D721Med (cell line): ENCODE measurements at regions not wholly inside any gene's neighbourhood (a gene's known extent, or its start where the extent isn't known, plus 50 kb on each side); places are given as distances from the start of the nearest gene placed in this dataset.

ENCODE experiments used
- DNase-seq: peaks from one replicate; pipeline ENCODE4 v3.0.0; 2011; ENCODE audit warnings: low spot score; ENCODE audit not compliant: insufficient read length
- FAIRE-seq: peaks from 2 replicates; lab custom pipeline; 2011; peaks lifted over from hg19 to GRCh38; lab: Jason Lieb, UNC
- TF ChIP-seq, protein P1 (sequence below): IDR thresholded peaks from 2 replicates; pipeline ENCODE4 v1.5.1; 2012; ENCODE audit warnings: mild to moderate bottlenecking, control low read depth; ENCODE audit not compliant: insufficient read depth; ENCODE audit errors: missing control alignments

DNA sequence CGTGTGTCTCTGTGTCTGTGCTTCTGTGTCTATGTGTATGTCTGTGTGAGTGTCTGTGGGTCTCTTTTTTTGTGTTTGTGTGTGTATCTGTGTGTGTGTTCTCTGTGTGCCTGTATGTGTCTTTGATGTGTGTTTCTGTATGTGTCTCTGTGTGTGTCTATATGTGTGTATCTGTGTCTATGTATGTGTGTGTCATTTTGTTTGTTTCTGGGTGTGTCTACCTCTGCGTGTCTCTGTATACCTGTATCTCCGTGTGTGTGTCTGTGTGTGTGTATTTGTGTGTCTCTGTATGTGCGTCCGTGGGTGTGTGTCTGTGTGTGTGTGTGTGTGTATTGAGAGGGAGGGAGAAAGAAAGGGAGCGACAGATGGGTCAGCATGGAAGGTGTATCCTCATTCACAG is 106.3 kb upstream of the TRABD2B start:
- TF ChIP-seq, protein P1, sequence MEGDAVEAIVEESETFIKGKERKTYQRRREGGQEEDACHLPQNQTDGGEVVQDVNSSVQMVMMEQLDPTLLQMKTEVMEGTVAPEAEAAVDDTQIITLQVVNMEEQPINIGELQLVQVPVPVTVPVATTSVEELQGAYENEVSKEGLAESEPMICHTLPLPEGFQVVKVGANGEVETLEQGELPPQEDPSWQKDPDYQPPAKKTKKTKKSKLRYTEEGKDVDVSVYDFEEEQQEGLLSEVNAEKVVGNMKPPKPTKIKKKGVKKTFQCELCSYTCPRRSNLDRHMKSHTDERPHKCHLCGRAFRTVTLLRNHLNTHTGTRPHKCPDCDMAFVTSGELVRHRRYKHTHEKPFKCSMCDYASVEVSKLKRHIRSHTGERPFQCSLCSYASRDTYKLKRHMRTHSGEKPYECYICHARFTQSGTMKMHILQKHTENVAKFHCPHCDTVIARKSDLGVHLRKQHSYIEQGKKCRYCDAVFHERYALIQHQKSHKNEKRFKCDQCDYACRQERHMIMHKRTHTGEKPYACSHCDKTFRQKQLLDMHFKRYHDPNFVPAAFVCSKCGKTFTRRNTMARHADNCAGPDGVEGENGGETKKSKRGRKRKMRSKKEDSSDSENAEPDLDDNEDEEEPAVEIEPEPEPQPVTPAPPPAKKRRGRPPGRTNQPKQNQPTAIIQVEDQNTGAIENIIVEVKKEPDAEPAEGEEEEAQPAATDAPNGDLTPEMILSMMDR: no peak
- no peak for DNase-seq
- no peak for FAIRE-seq

DNA sequence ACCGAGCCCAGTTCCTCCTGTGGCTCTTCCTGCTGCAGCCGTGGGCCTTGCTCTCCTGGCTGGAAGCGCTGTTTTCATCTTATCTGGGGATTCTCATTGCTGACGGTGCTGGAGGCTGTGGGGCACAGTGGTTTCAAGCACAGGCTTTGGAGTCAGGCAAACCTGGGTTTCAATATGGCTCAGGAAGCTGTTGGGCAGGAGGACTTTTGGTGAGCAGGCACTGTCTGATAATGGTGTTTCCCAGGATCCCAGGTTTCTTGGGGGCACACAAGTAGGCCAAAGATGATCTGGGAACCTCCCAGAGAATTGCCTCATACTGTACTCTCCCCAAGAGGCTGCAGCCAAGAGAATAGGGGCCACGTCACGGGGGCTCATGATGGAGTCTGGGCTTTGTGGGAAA is 105.6 kb upstream of the TRABD2B start:
- FAIRE-seq: no peak
- TF ChIP-seq, protein P1: no peak

DNA sequence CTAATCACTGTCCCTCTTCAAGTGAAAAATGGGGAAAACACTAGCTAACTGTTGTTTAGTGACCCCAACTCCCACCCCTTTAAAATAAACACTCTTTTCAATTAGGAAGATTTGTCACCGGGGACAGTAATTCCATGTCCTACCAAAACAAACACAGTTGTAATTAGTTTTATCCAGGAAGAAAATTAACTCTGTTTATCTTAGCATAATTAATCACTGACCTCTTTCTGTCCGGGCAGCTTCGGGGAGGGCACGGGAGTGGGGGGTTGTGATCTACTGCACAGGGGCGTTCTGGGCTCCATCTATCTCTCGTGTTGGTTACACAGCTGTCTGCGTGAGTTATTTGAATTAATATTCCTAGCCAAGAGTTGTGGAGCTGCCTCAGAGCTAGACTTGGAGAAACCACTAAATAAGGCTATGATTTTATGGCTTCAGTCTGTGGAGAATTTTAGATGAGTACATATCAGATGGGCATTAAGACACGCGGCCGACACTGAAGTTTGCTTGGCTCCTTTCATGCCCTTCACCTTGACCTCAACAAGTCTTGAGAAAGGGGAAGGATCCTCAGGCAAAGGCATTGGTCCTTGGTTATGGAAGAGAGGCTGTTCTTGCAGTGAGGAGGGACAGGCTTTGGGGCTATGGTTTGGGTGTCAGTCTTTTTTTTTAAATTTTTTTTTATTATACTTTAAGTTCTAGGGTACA is 102.0 kb upstream of the TRABD2B start:
- DNase-seq (no peak), FAIRE-seq (no peak)
- TF ChIP-seq, protein P1: no peak

More for the DNA sequence above, 105.6 kb upstream of the TRABD2B start:
- DNase-seq: no peak

DNA sequence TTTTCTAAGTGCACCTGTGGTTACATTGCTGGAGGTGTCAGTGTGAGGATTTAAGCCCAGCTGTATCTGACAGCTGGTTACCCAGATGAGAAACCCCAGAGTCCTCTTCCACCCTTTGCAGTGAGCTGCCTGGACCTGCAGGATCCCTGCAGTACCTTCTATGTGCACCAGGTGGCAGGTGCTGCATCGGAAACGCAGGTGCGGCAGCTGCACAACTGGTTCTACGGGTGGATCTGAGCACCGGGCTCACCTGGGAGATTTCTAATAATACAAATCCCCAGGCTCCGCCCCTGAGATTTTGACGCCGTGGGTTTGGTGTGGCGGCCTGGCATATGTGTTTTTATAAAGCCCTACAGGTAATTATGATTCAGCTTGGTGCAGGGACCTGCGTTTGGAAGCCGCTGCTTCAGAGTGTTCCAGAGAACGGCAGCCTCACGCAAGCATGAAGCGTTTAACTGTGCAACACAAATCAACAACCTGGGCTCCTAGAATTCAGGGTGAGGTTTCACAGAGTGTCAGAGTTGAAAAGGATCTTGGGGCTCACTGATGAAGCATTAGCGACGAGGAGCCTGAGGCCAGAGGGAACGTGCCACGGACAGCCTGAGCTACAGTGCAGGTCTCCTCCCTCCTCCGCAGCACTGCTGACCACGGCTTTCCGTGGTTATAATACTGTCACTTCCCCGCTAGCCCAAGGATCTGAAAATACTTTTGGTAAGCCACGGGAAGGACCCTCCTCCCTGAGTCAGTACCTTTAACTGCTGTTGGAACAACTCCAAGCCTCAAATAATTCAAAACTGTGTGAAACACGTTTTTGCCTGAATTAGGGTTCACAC is 96.7 kb upstream of the TRABD2B start:
- TF ChIP-seq, protein P1: peak; percentile 73
- DNase-seq (peak; percentile 62), FAIRE-seq (no peak)

DNA sequence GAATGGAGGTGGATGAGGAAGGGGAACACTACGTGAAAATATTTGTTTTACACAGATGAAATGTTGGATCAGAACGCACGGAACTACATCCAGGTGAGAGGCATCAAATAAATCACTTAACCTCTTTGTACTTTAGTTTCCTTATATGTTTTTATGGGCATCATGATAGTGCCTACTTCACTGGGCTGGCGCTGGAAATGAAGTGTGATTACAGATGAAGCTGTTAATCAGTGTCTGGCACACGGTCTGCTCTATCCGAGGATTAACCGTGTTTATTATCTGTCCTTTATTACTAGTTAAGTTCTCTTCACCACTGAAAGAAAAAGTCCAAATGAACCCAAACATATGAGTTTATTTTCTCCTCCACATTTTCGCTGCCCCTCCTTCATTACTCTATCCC is 96.0 kb upstream of the TRABD2B start:
- TF ChIP-seq, protein P1: no peak
- FAIRE-seq (no peak), DNase-seq (no peak)

DNA sequence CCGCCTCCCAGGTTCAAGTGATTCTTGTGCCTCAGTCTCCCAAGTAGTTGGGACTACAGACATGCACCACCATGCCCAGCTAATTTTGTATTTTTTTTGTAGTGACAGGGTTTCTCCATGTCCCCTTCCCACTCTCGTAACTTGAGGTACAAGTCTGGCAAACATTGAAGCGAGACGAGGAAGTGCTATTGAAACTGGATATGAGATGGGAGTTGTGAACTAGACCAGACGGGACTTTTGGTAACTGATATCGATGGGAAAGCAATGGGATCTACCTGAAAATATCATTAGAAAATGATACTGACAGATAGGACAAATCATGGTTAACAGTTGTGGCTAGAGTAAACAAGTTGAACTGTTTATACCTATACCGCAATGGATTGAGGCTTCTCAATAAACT is 95.2 kb upstream of the TRABD2B start:
- DNase-seq (no peak), FAIRE-seq (no peak)
- TF ChIP-seq, protein P1: no peak

DNA sequence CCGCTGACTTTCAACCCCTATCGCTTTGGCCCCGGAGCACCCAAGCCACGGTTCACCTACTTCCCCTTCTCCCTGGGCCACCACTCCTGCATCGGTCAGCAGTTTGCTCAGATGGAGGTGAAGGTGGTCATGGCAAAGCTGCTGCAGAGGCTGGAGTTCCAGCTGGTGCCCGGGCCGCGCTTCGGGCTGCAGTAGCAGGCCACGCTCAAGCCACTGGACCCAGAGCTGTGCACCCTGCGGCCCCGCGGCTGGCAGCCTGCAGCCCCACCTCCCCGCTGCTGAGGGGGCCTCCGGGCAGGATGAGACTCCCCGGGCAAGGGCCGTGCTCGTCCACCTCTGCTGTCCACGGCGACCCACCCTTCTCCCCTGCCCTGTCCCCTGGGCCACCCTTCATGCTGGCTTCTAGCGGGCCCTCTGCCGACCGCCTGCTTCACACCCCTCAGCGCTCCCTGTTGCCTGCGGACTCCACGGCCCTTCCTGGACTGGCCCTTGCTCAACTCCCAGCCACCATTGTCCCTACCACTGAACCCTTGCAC is 92.2 kb upstream of the TRABD2B start:
- TF ChIP-seq, protein P1: no peak
- DNase-seq: no peak
- FAIRE-seq: no peak
